SK-N-SH (cell line): ENCODE measurements at regions not wholly inside any gene's neighbourhood (a gene's known extent, or its start where the extent isn't known, plus 50 kb on each side); places are given as distances from the start of the nearest gene placed in this dataset.

Experiments used
- CTCF ChIA-PET: fragments of 300-600, 350-600 bp; formaldehyde crosslinking; extraction: SDS; loops from one replicate; lab custom pipeline; 2021; lab: Yijun Ruan, JAX
- POLR2A ChIA-PET: fragments of 350-600 bp; sonication (Branson Sonifier 250); formaldehyde crosslinking; extraction: SDS; loops from one replicate; lab custom pipeline; 2020; ENCODE audit warnings: antibody characterized with exemption, inconsistent platforms; lab: Yijun Ruan, JAX
- DNase-seq: peaks from one replicate; pipeline ENCODE4 v3.0.0; 2012
- H2AFZ ChIP-seq: fragments of 200-600 bp; sonication (generic); 2 replicates; pipeline ENCODE4 v1.8.1; 2016; ENCODE audit warnings: antibody characterized with exemption, mild to moderate bottlenecking, low read depth
- H3F3A ChIP-seq: fragments of 200-600 bp; sonication (generic); replicated peaks from 2 replicates; pipeline ENCODE3; 2016; ENCODE audit warnings: antibody characterized with exemption, mild to moderate bottlenecking; ENCODE audit not compliant: insufficient read depth
- H3K27ac ChIP-seq, 2 experiments: fragments of 200-500 bp in 1 of 2; fragments of 200-600 bp in 1 of 2; sonication (Bioruptor generic) in 1 of 2; sonication (generic), shearing (Covaris generic) in 1 of 2; 2 replicates each; pipeline versions ENCODE4 v1.5.1 to v1.6.1; 2014 to 2016; ENCODE audit warnings: low read depth in 2 of 2, inconsistent platforms in 1 of 2, low read length in 1 of 2, mild to moderate bottlenecking in 1 of 2, mixed read lengths in 1 of 2
- H3K27me3 ChIP-seq: fragments of 200-600 bp; sonication (generic), shearing (Covaris generic); 2 replicates; pipeline ENCODE4 v1.6.1; 2016; ENCODE audit warnings: mixed run types; ENCODE audit not compliant: insufficient read depth
- H3K36me3 ChIP-seq, 2 experiments: fragments of 200-500 bp in 1 of 2; fragments of 200-600 bp in 1 of 2; sonication (Bioruptor generic) in 1 of 2; sonication (generic) in 1 of 2; replicated peaks in 1 of 2; 2 replicates each; pipeline versions ENCODE3 to v1.5.1; 2014 to 2016; ENCODE audit warnings: low read length in 1 of 2, mild to moderate bottlenecking in 1 of 2; ENCODE audit not compliant: insufficient read depth in 2 of 2, control insufficient read depth in 1 of 2
- H3K4me1 ChIP-seq, 2 experiments: fragments of 200-500 bp in 1 of 2; fragments of 200-600 bp in 1 of 2; sonication (Bioruptor generic) in 1 of 2; sonication (generic), shearing (Covaris generic) in 1 of 2; 2 replicates each; pipeline versions ENCODE4 v1.5.1 to v1.6.1; 2014 to 2016; ENCODE audit warnings: low read depth in 1 of 2, low read length in 1 of 2, mixed run types in 1 of 2; ENCODE audit not compliant: insufficient read depth in 2 of 2, control insufficient read depth in 1 of 2
- H3K4me2 ChIP-seq: fragments of 200-600 bp; sonication (generic), shearing (Covaris generic); 2 replicates; pipeline ENCODE4 v1.6.1; 2017; ENCODE audit warnings: mixed run types
- H3K4me3 ChIP-seq, 2 experiments: fragments of 200-500 bp in 1 of 2; fragments of 200-600 bp in 1 of 2; sonication (Bioruptor generic) in 1 of 2; sonication (generic), shearing (Covaris generic) in 1 of 2; 2 replicates each; pipeline versions ENCODE4 v1.5.1 to v1.8.1; 2014 to 2016; ENCODE audit warnings: low read depth in 2 of 2, inconsistent platforms in 1 of 2, low read length in 1 of 2, mild to moderate bottlenecking in 1 of 2, mixed read lengths in 1 of 2, moderate library complexity in 1 of 2
- H3K79me2 ChIP-seq: fragments of 200-600 bp; sonication (generic); 2 replicates; pipeline ENCODE4 v1.8.1; 2017; ENCODE audit warnings: mild to moderate bottlenecking; ENCODE audit not compliant: insufficient read depth
- H3K9ac ChIP-seq: fragments of 200-600 bp; sonication (generic); 2 replicates; pipeline ENCODE4 v1.6.1; 2017; ENCODE audit warnings: mixed run types
- H3K9me2 ChIP-seq: fragments of 200-600 bp; sonication (generic); 2 replicates; pipeline ENCODE4 v1.6.1; 2017; ENCODE audit warnings: mixed run types
- H3K9me3 ChIP-seq: fragments of 200-600 bp; sonication (generic); 2 replicates; pipeline ENCODE4 v1.6.1; 2017; ENCODE audit warnings: mixed run types, mild to moderate bottlenecking, moderate library complexity
- H4K20me1 ChIP-seq: fragments of 200-600 bp; sonication (generic); 2 replicates; pipeline ENCODE4 v1.6.1; 2017; ENCODE audit warnings: mild to moderate bottlenecking, mixed run types; ENCODE audit not compliant: insufficient read depth
- CHD2 ChIP-seq: fragments of 150-350 bp; IDR thresholded peaks from 2 replicates; pipeline ENCODE4 v1.6.1; 2018; ENCODE audit warnings: low read length; ENCODE audit not compliant: partially characterized antibody
- EP300 ChIP-seq, 2 experiments: IDR thresholded peaks; 2 replicates each; pipeline versions ENCODE4 v1.4.0 to v1.6.1; 2012; ENCODE audit warnings: borderline replicate concordance in 1 of 2, low read depth in 1 of 2, low read length in 1 of 2
- EZH2phosphoT487 ChIP-seq: fragments of 200-600 bp; sonication (generic); IDR thresholded peaks from 2 replicates; pipeline ENCODE4 v1.6.1; 2017; ENCODE audit warnings: low read depth, mixed run types, mild to moderate bottlenecking, antibody characterized with exemption, moderate library complexity, borderline replicate concordance
- FOXJ3 ChIP-seq: sonication (generic); formaldehyde crosslinking; IDR thresholded peaks from 2 replicates; pipeline ENCODE4 v1.5.1; 2020; ENCODE audit warnings: mild to moderate bottlenecking, missing genetic modification reagents
- FOXM1 ChIP-seq: IDR thresholded peaks from 2 replicates; pipeline ENCODE4 v1.4.0; 2012; ENCODE audit warnings: low read depth, mild to moderate bottlenecking
- GABPA ChIP-seq: IDR thresholded peaks from 2 replicates; pipeline ENCODE4 v1.4.0; 2012; ENCODE audit warnings: low read depth, mild to moderate bottlenecking
- GATA2 ChIP-seq: sonication (generic); formaldehyde crosslinking; IDR thresholded peaks from 2 replicates; pipeline ENCODE4 v1.5.0; 2020; ENCODE audit warnings: mild to moderate bottlenecking, missing genetic modification reagents
- NFIC ChIP-seq: IDR thresholded peaks from 2 replicates; pipeline ENCODE4 v1.4.0; 2012; ENCODE audit warnings: borderline replicate concordance
- NRF1 ChIP-seq: IDR thresholded peaks from 2 replicates; pipeline ENCODE4 v1.6.1; 2012; ENCODE audit warnings: low read depth, mild to moderate bottlenecking, low read length
- PBX3 ChIP-seq: IDR thresholded peaks from 2 replicates; pipeline ENCODE4; 2012
- RAD21 ChIP-seq: IDR thresholded peaks from 2 replicates; pipeline ENCODE4 v1.6.1; 2012; ENCODE audit warnings: mild to moderate bottlenecking, low read length
- RCOR1 ChIP-seq: fragments of 150-350 bp; IDR thresholded peaks from 2 replicates; pipeline ENCODE4 v1.6.1; 2017; ENCODE audit warnings: antibody characterized with exemption, low read length
- RFX5 ChIP-seq: IDR thresholded peaks from 2 replicates; pipeline ENCODE4 v1.6.1; 2012; ENCODE audit warnings: mild to moderate bottlenecking, improper control_type of control experiment, low read length
- RXRA ChIP-seq: IDR thresholded peaks from 2 replicates; pipeline ENCODE4 v1.4.0; 2012; ENCODE audit warnings: low read depth, mild to moderate bottlenecking, borderline replicate concordance
- TEAD4 ChIP-seq: IDR thresholded peaks from 2 replicates; pipeline ENCODE4 v1.4.0; 2012; ENCODE audit warnings: mild to moderate bottlenecking, borderline replicate concordance; ENCODE audit not compliant: insufficient read depth
- USF2 ChIP-seq: fragments of 150-350 bp; IDR thresholded peaks from 2 replicates; pipeline ENCODE4 v1.6.1; 2017; ENCODE audit warnings: antibody characterized with exemption, low read length, low read depth, borderline replicate concordance
- YY1 ChIP-seq: IDR thresholded peaks from 2 replicates; pipeline ENCODE4 v1.4.0; 2012; ENCODE audit warnings: low read depth, mild to moderate bottlenecking
- WGBS: methylation state at CpG from one replicate; pipeline ENCODE4 v1.1.6; 2017; ENCODE audit warnings: low lambda C conversion rate; 5-methylcytosine and 5-hydroxymethylcytosine counted together
- TF ChIP-seq, protein P1 (sequence below): IDR thresholded peaks from 2 replicates; pipeline ENCODE4 v1.4.0; 2012; ENCODE audit warnings: low read depth

DNA sequence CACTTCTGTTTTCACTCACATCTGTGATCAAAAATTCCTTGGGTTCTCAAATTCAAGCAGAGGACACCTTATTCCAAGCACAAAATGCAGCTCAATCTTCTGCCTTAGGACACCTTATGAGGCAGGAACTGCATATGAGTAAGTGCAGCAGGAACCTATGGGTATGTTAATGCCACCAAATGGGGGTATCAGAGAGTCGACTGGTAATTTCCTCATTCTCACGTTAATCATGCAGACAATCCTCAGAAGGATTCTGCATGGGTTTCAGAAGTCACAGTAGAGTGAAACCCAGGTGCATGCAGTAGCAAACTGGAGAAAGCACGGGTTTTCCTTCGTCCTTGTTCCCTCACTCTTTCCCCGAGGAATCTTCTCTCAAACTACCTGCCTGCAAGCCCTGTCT, 452.8 kb downstream of the CBLN2 start:
- Histone ChIP-seq H3K4me1 (no peaks in the 10 kb centered on the region), H3K9me3 (no peaks in the 10 kb centered on the region), H3K4me2 (no peak overlapping the region), H3K9ac (no peak overlapping the region), H3K79me2 (no peaks in the 10 kb centered on the region), H4K20me1 (no peaks in the 10 kb centered on the region), H3K4me3 (no peak overlapping the region), H3K36me3 (no peaks in the 10 kb centered on the region), H3K9me2 (no peaks in the 10 kb centered on the region), H3F3A (no peaks in the 10 kb centered on the region), H2AFZ (no peak overlapping the region), H3K27me3 (no peaks in the 10 kb centered on the region), H3K27ac (no peak overlapping the region)
- POLR2A ChIA-PET = no interaction called here
- DNase-seq = no peak
- 70% methylated on average over 5 of the region's 5 CpGs for WGBS
- TF ChIP-seq RFX5 (no peak), FOXJ3 (CRISPR knock-in tag) (no peak), NFIC (no peak), CHD2 (no peak), PBX3 (no peak), FOXM1 (no peak), RXRA (no peak), RCOR1 (no peak)
- CTCF ChIA-PET = no interaction called here

GRCh38 chr18:72089432-72089831, 454.7 kb downstream of the CBLN2 start:
- Histone ChIP-seq H4K20me1 (no peaks in the 10 kb centered on the region), H3F3A (no peaks in the 10 kb centered on the region), H3K79me2 (no peaks in the 10 kb centered on the region), H3K4me3 (no peak overlapping the region), H3K4me1 (no peaks in the 10 kb centered on the region; a peak in 1 of 4 replicates), H3K27me3 (no peaks in the 10 kb centered on the region), H3K9me2 (no peaks in the 10 kb centered on the region), H3K9me3 (no peaks in the 10 kb centered on the region), H2AFZ (no peak overlapping the region), H3K4me2 (no peak overlapping the region), H3K36me3 (no peaks in the 10 kb centered on the region), H3K9ac (no peak overlapping the region), H3K27ac (no peak overlapping the region)
- POLR2A ChIA-PET = no interaction called here
- WGBS = 21% methylated on average over 3 of the region's 3 CpGs
- CTCF ChIA-PET = no interaction called here
- DNase-seq = no peak
- no peak for TF ChIP-seq NRF1
- TF ChIP-seq GATA2 (CRISPR knock-in tag) = no peak
- TF ChIP-seq EP300 (IDR thresholded peaks at IDR 0.05; ENCODE audit: borderline replicate concordance in 1 of 2, low read depth in 1 of 2, low read length in 1 of 2) = no peak
- TF ChIP-seq YY1 = no peak
- no peak for TF ChIP-seq PBX3
- TF ChIP-seq TEAD4 = no peak
- TF ChIP-seq FOXJ3 (CRISPR knock-in tag) = no peak
- no peak for TF ChIP-seq EZH2phosphoT487
- TF ChIP-seq, protein P1, sequence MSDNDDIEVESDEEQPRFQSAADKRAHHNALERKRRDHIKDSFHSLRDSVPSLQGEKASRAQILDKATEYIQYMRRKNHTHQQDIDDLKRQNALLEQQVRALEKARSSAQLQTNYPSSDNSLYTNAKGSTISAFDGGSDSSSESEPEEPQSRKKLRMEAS = no peak
- TF ChIP-seq USF2 = no peak
- no peak for TF ChIP-seq RAD21
- no peak for TF ChIP-seq GABPA
- TF ChIP-seq, all 33 proteins: peak for 0
